ENCODE measurements at regions not wholly inside any gene's neighbourhood (a gene's known extent, or its start where the extent isn't known, plus 50 kb on each side); places are given as distances from the start of the nearest gene placed in this dataset.

DNA sequence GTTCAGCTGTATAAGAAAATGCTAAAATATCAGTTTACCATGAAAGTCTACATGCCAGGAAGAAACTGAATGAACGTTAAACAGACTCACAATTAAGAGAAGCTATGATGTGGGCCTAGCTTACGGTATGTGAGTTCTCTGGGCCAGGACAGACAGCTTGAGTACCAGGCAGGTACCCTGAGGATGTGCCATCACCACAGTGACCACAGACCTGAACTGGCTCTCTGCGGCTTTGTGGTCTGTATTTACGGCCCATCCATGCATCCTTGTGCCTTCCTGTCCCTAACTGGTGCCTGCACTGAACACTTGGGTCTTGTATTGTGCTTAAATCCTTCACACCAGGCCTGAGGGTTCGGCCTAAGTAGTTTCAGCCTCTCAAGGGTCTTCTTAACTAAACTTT lies 467.5 kb upstream of the PPP2R3A start:
- Histone ChIP-seq H3K27ac (replicated peaks in 1 of 4) (no peak overlapping the region), H3K4me1 (no peaks in the 10 kb centered on the region), H3K36me3 (no peaks in the 10 kb centered on the region), H3K27me3 (no peaks in the 10 kb centered on the region), H3K4me3 (no peak overlapping the region), H3K9me3 (no peaks in the 10 kb centered on the region)
- 80% methylated on average over 5 of the region's 5 CpGs for WGBS
- intact Hi-C loops (cut with DNase I): no loop called here
- no peak for DNase-seq (ENCODE audit: extremely low spot score)
- TF ChIP-seq POLR2AphosphoS5 (IDR thresholded peaks at IDR 0.05) (no peak), EP300 (IDR thresholded peaks at IDR 0.05) (no peak), POLR2A (IDR thresholded peaks at IDR 0.05; ENCODE audit: low read depth) (no peak)
- TF ChIP-seq, protein P1, sequence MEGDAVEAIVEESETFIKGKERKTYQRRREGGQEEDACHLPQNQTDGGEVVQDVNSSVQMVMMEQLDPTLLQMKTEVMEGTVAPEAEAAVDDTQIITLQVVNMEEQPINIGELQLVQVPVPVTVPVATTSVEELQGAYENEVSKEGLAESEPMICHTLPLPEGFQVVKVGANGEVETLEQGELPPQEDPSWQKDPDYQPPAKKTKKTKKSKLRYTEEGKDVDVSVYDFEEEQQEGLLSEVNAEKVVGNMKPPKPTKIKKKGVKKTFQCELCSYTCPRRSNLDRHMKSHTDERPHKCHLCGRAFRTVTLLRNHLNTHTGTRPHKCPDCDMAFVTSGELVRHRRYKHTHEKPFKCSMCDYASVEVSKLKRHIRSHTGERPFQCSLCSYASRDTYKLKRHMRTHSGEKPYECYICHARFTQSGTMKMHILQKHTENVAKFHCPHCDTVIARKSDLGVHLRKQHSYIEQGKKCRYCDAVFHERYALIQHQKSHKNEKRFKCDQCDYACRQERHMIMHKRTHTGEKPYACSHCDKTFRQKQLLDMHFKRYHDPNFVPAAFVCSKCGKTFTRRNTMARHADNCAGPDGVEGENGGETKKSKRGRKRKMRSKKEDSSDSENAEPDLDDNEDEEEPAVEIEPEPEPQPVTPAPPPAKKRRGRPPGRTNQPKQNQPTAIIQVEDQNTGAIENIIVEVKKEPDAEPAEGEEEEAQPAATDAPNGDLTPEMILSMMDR (IDR thresholded peaks at IDR 0.05): no peak

DNA sequence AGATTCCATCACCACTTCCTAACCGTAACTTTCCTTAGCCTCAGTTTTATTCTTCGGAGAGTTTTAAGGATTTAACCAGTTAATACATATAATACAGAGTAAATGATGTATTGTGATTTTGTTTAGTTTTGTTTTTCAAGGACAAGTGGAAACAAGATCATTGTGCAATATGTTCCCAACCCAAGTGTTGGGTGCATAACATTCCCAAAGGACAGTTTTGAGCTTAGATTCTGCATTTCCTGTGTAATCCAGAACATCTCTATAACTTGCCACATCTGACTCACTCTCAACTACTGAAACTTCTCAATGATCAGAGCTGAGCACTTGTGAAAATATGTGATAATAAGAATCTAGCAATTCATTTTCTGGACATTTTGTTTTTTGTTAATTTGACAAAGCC lies 466.1 kb upstream of the PPP2R3A start:
- Histone ChIP-seq H3K36me3 (no peaks in the 10 kb centered on the region), H3K27ac (replicated peaks in 1 of 4) (no peak overlapping the region), H3K9me3 (no peaks in the 10 kb centered on the region), H3K4me3 (no peak overlapping the region), H3K27me3 (no peaks in the 10 kb centered on the region), H3K4me1 (peaks cover 0 to 6% (median 4%) of the 10 kb centered on the region in 4 donors)
- no peak for DNase-seq (ENCODE audit: extremely low spot score)
- WGBS: 96% methylated on average over 2 of the region's 2 CpGs
- no peak for TF ChIP-seq POLR2A (IDR thresholded peaks at IDR 0.05; ENCODE audit: low read depth)
- no peak for TF ChIP-seq EP300 (IDR thresholded peaks at IDR 0.05)
- no peak for TF ChIP-seq POLR2AphosphoS5 (IDR thresholded peaks at IDR 0.05)
- TF ChIP-seq, protein P1 (IDR thresholded peaks at IDR 0.05): no peak
- intact Hi-C loops (cut with DNase I): no loop called here

DNA sequence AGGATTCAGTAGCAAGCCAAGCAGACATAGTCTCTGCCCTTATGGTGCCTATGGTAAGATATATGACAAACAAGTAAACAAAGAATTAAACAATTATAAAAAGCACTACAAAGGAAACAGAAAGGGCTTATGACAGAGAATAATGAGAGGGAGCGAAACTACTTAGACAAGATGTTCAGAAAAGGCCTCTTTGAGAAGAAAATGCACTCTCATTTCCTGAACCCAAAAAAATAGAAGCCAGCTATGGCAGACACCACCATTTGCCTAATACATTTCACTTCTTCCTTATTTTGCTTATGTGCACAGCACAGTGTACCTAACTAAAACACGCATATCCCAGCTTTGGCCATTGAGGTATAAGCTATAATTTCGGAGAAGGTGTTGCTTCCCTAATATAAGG lies 465.5 kb upstream of the PPP2R3A start:
- no peak overlapping the region for H3K27ac ChIP-seq (replicated peaks in 1 of 4)
- no peak for DNase-seq (ENCODE audit: extremely low spot score)
- H3K4me3 ChIP-seq: no peak overlapping the region
- no peaks in the 10 kb centered on the region for H3K36me3 ChIP-seq
- H3K9me3 ChIP-seq: no peaks in the 10 kb centered on the region
- no peaks in the 10 kb centered on the region for H3K27me3 ChIP-seq
- 83% methylated on average over 3 of the region's 3 CpGs for WGBS
- TF ChIP-seq POLR2A (IDR thresholded peaks at IDR 0.05; ENCODE audit: low read depth) (no peak), POLR2AphosphoS5 (IDR thresholded peaks at IDR 0.05) (no peak), EP300 (IDR thresholded peaks at IDR 0.05) (no peak)
- TF ChIP-seq, protein P1 (IDR thresholded peaks at IDR 0.05): no peak
- intact Hi-C loops (cut with DNase I): loop anchor here (5.0 kb wide), 1 partner anchor 708 kb away; no protein-coding TSS in a partner anchor
- peaks cover 0 to 6% (median 4%) of the 10 kb centered on the region in 4 donors for H3K4me1 ChIP-seq

DNA sequence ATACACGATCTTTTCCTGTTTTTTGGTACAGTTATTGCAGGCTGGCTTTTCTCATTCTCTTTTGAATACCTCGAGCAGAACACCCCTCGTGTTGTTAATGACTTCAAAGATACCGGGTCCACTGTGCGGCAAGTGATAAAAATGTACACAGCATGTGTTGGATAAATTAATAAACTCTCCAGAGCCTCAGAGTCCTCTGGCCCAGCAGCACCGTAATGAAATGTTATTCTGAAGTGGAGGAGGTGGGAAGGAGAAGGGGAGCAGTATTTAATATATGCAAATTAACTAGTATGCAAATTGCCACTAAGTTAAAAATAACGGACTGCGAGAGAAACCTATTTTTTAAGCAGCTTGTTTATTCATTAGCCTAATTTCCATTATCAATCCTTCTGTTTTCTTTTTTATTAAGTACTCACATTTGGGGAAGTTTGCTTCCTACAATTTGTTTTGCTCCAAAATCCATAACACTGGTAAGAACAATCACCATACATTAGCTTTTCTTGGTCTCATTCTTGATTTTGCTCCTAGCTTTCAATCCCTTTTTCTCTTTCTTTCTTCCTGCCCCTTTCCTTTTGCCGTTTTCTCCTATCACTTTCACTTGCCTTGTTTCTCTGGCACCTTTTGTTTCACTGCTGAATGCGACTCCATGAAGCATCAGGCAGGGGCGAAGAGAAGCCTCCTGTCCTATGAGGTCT lies 462.3 kb upstream of the PPP2R3A start:
- Histone ChIP-seq H3K9me3 (no peaks in the 10 kb centered on the region), H3K27ac (replicated peaks in 1 of 4) (no peak overlapping the region), H3K36me3 (no peaks in the 10 kb centered on the region), H3K27me3 (no peaks in the 10 kb centered on the region), H3K4me1 (peaks cover 0 to 6% (median 4%) of the 10 kb centered on the region in 4 donors), H3K4me3 (no peak overlapping the region)
- intact Hi-C loops (cut with DNase I): loop anchor here (5.0 kb wide), 1 partner anchor 711 kb away; no protein-coding TSS in a partner anchor
- WGBS: 62% methylated on average over 11 of the region's 11 CpGs
- TF ChIP-seq POLR2A (IDR thresholded peaks at IDR 0.05; ENCODE audit: low read depth) (no peak), POLR2AphosphoS5 (IDR thresholded peaks at IDR 0.05) (no peak)
- TF ChIP-seq, protein P1 (IDR thresholded peaks at IDR 0.05): no peak
- DNase-seq (ENCODE audit: extremely low spot score): no peak
